Glomerular visceral epithelial cell (primary cell): ENCODE measurements at regions not wholly inside any gene's neighbourhood (a gene's known extent, or its start where the extent isn't known, plus 50 kb on each side); places are given as distances from the start of the nearest gene placed in this dataset.

Source experiments
- DNase-seq: peaks from one replicate; pipeline ENCODE4 v3.0.0-alpha.2; 2016; ENCODE audit errors: extremely low spot score

GRCh38 chr7:145655666-145656065, 460.9 kb upstream of the CNTNAP2 start:
- DNase-seq: no peak

GRCh38 chr7:145645135-145645515, 471.5 kb upstream of the CNTNAP2 start:
- DNase-seq: no peak

GRCh38 chr7:145644426-145645134, 472.0 kb upstream of the CNTNAP2 start:
- DNase-seq: peak; percentile 2

- peak; percentile 1 for DNase-seq
These were observed 472.6 kb upstream of the CNTNAP2 start for GRCh38 chr7:145643981-145644380.

GRCh38 chr7:145633513-145633912, 483.1 kb upstream of the CNTNAP2 start:
- no peak for DNase-seq

DNA sequence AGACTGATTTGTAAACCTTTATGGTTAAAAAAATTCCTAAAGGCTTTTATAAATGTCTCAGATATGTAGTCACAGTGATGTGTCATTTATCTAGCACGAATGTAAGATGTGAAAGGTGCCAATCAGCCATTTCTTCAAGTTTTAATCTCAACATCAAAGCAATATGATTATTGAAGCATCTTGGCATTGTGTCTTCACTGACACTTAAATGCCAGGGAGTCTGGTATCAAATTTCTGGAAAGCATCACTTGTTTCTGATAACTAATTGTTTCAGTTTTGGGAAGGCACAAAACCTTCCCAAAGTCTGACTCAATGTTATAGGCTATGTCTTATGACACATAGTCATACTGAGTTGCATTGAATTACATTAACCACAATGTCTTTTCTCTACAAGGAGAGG, 492.0 kb upstream of the CNTNAP2 start:
- DNase-seq: no peak

DNA sequence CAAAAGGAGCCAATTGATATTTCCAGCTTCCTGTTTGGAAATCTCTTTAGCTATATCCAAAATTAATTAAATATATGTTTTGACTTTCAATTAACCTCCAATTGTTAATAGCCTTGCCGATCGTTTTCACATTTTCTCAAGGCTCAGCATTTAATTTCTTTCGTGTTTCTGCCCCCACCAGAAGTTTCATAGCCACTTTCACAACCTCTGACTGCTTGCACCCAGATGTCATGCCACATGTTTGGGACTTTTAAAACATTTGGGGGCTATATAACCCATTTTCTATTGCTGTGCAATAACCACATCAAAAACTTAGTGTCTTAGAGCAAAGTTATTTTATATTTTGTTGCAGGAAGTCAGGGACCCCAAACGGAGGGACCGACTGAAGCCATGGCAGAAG, 510.6 kb upstream of the CNTNAP2 start:
- no peak for DNase-seq

DNA sequence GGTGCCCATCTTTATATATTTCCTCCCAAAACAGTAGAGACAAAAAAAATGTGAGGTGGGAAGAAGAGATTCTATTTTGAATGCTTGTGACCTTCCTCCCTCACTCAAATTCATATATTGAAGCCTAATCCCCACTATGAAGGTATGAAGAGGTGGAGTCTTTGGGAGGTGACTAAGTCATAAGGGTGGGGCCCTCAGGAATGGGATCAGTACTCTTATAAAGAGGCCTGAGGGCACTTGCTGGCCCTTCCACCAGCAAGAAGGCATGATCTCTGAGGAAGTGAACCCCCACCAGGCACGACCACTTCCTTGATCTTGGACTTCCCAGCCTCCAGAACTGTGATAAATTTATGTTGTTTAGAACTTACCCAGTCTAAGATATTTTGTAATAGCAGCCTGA, 517.2 kb upstream of the CNTNAP2 start:
- no peak for DNase-seq

GRCh38 chr7:145584401-145584800, 532.2 kb upstream of the CNTNAP2 start:
- DNase-seq: no peak

GRCh38 chr7:145582742-145583303, 533.8 kb upstream of the CNTNAP2 start:
- DNase-seq: no peak

DNA sequence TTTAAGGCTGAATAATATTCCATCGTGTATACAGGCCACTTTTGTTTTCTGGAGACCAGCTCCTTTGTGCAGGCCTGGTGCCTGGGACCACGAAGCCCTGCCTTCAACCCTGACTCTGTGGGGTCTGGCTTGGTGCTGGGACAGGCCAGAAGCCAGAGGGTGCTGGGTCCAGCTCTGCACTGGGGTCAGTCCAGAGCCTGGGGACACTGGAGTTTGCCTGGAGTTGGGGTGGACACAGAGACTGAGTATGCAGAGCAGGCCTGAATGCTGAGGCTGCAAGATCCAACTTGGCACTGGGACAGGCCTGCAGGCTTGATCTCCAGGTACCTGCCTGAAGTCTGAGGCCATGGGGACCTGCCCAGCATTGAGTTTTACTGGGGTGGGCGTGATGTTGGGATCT, 558.8 kb upstream of the CNTNAP2 start:
- DNase-seq: no peak

GRCh38 chr7:145543242-145543641, 573.4 kb upstream of the CNTNAP2 start:
- DNase-seq: no peak

GRCh38 chr7:145539910-145540309, 576.7 kb upstream of the CNTNAP2 start:
- DNase-seq: no peak

DNA sequence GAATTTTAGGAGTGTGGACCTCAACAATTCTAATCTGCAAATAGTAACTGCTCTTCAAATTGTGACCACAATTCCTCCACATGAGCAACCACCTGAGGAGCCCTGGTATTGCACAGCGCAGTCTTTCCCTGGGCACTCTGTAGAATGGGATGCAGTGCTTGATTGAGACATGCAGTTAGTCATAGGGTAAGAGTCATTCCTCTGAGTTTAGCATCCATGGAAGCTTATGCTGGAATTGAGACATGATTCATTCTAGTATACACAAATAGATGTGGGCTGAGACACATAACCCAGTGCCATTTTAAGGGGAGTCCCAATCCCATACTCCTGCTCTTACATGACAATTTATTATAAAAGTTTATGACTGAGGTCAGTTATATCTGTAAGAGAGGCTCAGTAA, 582.3 kb upstream of the CNTNAP2 start:
- no peak for DNase-seq

- DNase-seq: no peak
These were observed 596.3 kb upstream of the CNTNAP2 start for GRCh38 chr7:145520284-145520683.

- DNase-seq: no peak
These were observed 605.6 kb upstream of the CNTNAP2 start for GRCh38 chr7:145511004-145511403.

DNA sequence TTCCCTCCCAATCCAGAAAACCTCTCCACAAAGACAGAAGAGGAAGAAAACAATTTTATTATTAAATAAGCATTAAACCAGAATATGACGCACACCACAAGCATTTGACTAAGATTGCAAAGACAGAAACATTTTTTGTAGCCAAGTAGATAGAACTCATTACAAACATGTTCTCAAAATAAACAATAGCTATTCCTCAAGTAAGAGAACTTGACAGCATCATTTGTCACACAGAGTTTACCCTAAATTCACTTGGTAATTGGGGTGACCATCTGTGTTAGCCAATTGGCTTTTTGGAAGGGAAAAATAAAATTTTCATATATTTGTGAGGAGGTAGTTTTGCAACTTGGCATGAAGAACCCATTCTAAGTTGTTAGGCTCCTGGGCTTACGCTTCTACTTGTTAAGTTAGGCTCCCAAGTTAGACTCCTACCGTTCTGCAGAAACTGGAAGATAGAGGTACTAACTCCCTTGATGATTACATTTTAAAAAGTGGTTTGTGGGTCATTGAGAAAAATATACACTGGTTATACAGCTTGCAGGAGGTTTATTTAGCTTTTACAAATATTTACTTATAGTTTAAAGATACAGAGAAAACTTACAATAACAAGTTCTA, 618.6 kb upstream of the CNTNAP2 start:
- no peak for DNase-seq

DNA sequence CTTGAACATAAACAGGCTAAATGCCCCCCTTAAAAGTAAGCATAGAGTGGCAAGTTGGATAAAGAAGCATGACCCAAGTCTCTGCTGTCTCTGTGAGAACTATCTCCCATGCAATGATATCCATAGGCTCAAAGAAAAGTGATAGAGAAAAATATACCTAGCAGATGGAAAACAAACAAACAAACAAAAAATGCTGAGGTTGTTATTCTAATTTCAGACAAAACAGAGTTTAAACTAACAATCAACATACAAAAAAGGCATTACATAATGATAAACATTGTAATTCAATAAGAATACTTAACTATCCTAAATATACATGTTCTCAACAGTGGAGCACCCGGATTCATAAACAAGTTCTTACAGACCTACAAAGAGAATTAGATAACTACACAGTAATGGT, 626.2 kb upstream of the CNTNAP2 start:
- DNase-seq: no peak

- no peak for DNase-seq
These were observed 627.0 kb upstream of the CNTNAP2 start for GRCh38 chr7:145489609-145490008.

DNA sequence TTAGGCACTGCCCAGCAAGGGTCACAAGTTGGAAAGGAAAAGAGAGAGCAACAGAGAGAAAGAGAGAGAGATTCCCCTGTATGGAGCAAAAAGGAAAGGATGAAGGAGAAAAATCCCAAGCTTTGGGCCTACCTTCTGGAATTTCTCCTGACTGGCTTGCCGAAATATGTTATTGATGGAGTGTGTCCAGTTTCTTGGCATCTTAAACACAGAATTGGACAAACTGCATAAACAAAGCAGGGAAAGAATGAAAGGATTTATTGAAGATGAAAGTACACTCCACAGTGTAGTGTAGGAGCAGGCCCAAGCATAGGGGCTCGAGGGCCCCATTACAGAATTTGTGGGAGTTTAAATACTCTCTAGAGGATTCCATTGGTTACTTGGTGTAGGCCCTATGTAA, 627.8 kb upstream of the CNTNAP2 start:
- no peak for DNase-seq

DNA sequence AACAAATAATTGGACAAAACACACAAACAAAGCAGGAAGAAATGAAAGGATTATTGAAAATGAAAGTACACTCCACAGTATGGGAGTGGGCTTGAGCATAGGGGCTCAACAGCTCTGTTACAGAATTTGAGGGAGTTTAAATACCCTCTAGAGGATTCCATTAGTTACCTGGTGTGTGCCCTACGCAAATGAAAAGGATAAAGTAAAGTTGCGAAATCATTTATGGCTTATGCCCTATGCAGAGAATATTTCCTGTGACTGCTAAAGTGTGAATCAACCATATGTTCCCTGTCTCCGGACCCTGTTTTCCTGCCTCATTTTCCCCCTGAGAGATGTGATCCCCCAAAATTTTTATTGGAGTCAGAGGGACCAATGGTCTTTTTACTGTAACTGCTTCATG, 634.6 kb upstream of the CNTNAP2 start:
- DNase-seq: no peak

GRCh38 chr7:145478541-145478940, 638.1 kb upstream of the CNTNAP2 start:
- DNase-seq: no peak

- DNase-seq: no peak
These were observed 638.3 kb upstream of the TPK1 start for GRCh38 chr7:145474009-145474686.
